Mesendoderm (in vitro differentiated cells): ENCODE measurements at regions not wholly inside any gene's neighbourhood (a gene's known extent, or its start where the extent isn't known, plus 50 kb on each side); places are given as distances from the start of the nearest gene placed in this dataset.

Source experiments
- DNase-seq: peaks from one replicate; pipeline ENCODE4 v3.0.0; 2013
- H2AK5ac ChIP-seq: 2 replicates; pipeline ENCODE4 v1.6.1; 2013; ENCODE audit warnings: low read length, inconsistent platforms
- H2BK120ac ChIP-seq: 2 replicates; pipeline ENCODE4 v1.6.1; 2013; ENCODE audit warnings: low read depth, mild to moderate bottlenecking, low read length, moderate library complexity, mixed read lengths
- H2BK15ac ChIP-seq: replicated peaks from 2 replicates; pipeline ENCODE4 v1.6.1; 2013; ENCODE audit warnings: low read depth, mild to moderate bottlenecking, moderate library complexity
- H2BK5ac ChIP-seq: 2 replicates; pipeline ENCODE4 v1.6.1; 2013; ENCODE audit warnings: low read length, inconsistent platforms
- H3K18ac ChIP-seq: 2 replicates; pipeline ENCODE4 v1.6.1; 2013; ENCODE audit warnings: mild to moderate bottlenecking, low read length, mixed read lengths
- H3K23ac ChIP-seq: one replicate; pipeline ENCODE4 v1.6.1; 2013; ENCODE audit warnings: low read length
- H3K27ac ChIP-seq: 2 replicates; pipeline ENCODE4 v1.5.1; 2013; ENCODE audit warnings: low read depth, mild to moderate bottlenecking, inconsistent platforms, low read length, moderate library complexity
- H3K27me3 ChIP-seq: 2 replicates; pipeline ENCODE4 v1.6.1; 2013; ENCODE audit warnings: low read length, control low read depth, mild to moderate bottlenecking, inconsistent platforms; ENCODE audit not compliant: insufficient read depth, poor library complexity
- H3K36me3 ChIP-seq: 2 replicates; pipeline ENCODE4 v1.6.1; 2013; ENCODE audit warnings: low read length, inconsistent platforms; ENCODE audit not compliant: control insufficient read depth, insufficient read depth
- H3K4ac ChIP-seq: one replicate; pipeline ENCODE4 v1.6.1; 2013; ENCODE audit warnings: low read depth, mild to moderate bottlenecking, low read length, moderate library complexity
- H3K4me1 ChIP-seq: 2 replicates; pipeline ENCODE4 v1.6.1; 2013; ENCODE audit warnings: low read depth, low read length, inconsistent platforms; ENCODE audit not compliant: control insufficient read depth
- H3K4me2 ChIP-seq: 2 replicates; pipeline ENCODE4 v1.6.1; 2013; ENCODE audit warnings: low read length
- H3K4me3 ChIP-seq: 2 replicates; pipeline ENCODE4 v1.5.1; 2013; ENCODE audit warnings: mild to moderate bottlenecking, low read length
- H3K56ac ChIP-seq: one replicate; pipeline ENCODE4 v1.6.1; 2013; ENCODE audit warnings: low read length
- H3K79me1 ChIP-seq: 2 replicates; pipeline ENCODE4 v1.6.1; 2013; ENCODE audit warnings: low read length, inconsistent platforms
- H3K79me2 ChIP-seq: 2 replicates; pipeline ENCODE4 v1.6.1; 2013; ENCODE audit warnings: mild to moderate bottlenecking, low read length; ENCODE audit not compliant: control insufficient read depth, insufficient read depth
- H3K9ac ChIP-seq: 2 replicates; pipeline ENCODE4 v1.6.1; 2013; ENCODE audit warnings: low read length, inconsistent platforms
- H4K5ac ChIP-seq: one replicate; pipeline ENCODE4 v1.6.1; 2013; ENCODE audit warnings: low read length
- H4K8ac ChIP-seq: one replicate; pipeline ENCODE4 v1.6.1; 2013; ENCODE audit warnings: low read depth, mild to moderate bottlenecking, control low read depth, low read length, moderate library complexity
- WGBS: extraction: QIAGEN DNeasy Blood & Tissue Kit; methylation state at CpG from one replicate; pipeline ENCODE4 v1.1.7; 2013; ENCODE audit warnings: low lambda C conversion rate, missing lambda C conversion rate; ENCODE audit not compliant: insufficient coverage; ENCODE audit errors: extremely low coverage; 5-methylcytosine and 5-hydroxymethylcytosine counted together

GRCh38 chr15:66621491-66622467 lies 56.0 kb upstream of the LCTL start:
- Histone ChIP-seq H3K27me3 (no peaks in the 10 kb centered on the region), H3K79me2 (no peaks in the 10 kb centered on the region), H2BK5ac (peak overlapping the region; percentile 99), H3K23ac (peak overlapping the region; percentile 83), H3K79me1 (no peaks in the 10 kb centered on the region), H3K36me3 (no peaks in the 10 kb centered on the region), H2BK15ac (no peak overlapping the region), H2BK120ac (peak overlapping the region; percentile 90), H3K4me1 (peaks cover 14% of the 10 kb centered on the region), H3K4me3 (no peak overlapping the region), H2AK5ac (peak overlapping the region; percentile 88), H3K56ac (peak overlapping the region; percentile 96), H3K4me2 (peak overlapping the region; percentile 27), H3K4ac (peak overlapping the region; percentile 99), H4K5ac (peak overlapping the region; percentile 73), H4K8ac (peak overlapping the region; percentile 82), H3K27ac (peak overlapping the region; percentile 90), H3K9ac (peak overlapping the region; percentile 86), H3K18ac (peak overlapping the region; percentile 92)
- WGBS: no CpG with 5 or more reads among the region's 75 CpGs
- DNase-seq: peak; percentile 95

- peak; percentile 78 for DNase-seq
These were observed 56.8 kb upstream of the LCTL start for GRCh38 chr15:66622591-66623022.

DNA sequence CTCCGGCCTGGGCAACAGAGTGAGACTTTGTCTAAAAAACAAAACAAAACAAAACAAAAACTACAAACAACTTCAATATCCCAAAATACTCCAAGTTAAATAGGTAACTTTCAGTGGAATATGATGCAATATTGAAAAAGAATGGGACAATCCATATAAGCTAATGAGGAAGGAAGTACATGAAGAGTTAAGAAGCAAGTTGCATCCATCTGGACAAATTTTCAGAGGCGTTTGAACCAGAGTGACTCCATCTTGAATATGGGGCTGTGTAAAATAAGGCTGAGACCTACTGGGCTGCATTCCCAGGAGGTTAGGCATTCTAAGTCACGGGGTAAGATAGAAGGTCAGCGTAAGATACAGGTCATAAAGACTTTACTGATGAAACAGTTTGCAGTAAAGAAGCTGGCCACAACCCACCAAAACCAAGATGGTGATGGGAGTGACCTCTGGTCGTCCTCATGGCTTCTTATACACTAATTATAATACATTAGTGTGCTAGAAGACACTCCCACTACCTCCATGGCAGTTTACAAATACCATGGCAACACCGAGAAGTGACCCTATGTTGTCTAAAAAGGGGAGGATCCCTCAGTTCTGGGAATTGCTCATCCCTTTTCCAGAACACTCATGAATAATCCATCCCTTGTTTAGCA lies 58.1 kb upstream of the LCTL start:
- H3K18ac ChIP-seq: peak overlapping the region; percentile 19
- DNase-seq: no peak
- H4K8ac ChIP-seq: no peak overlapping the region
- H3K4ac ChIP-seq: peak overlapping the region; percentile 57
- no peak overlapping the region for H3K27ac ChIP-seq
- peak overlapping the region; percentile 40 for H2BK120ac ChIP-seq
- H2AK5ac ChIP-seq: no peak overlapping the region
- H3K27me3 ChIP-seq: no peaks in the 10 kb centered on the region
- no peaks in the 10 kb centered on the region for H3K36me3 ChIP-seq
- no peak overlapping the region for H3K56ac ChIP-seq
- H3K9ac ChIP-seq: no peak overlapping the region
- no peak overlapping the region for H3K4me3 ChIP-seq
- H2BK15ac ChIP-seq: peak overlapping the region; percentile 37
- H4K5ac ChIP-seq: no peak overlapping the region
- H3K79me2 ChIP-seq: no peaks in the 10 kb centered on the region
- WGBS: no CpG with 5 or more reads among the region's 6 CpGs
- H3K4me2 ChIP-seq: no peak overlapping the region
- H2BK5ac ChIP-seq: no peak overlapping the region
- H3K23ac ChIP-seq: no peak overlapping the region
- no peaks in the 10 kb centered on the region for H3K79me1 ChIP-seq
- peaks cover 14% of the 10 kb centered on the region for H3K4me1 ChIP-seq

More at GRCh38 chr15:66622591-66623022, 56.8 kb upstream of the LCTL start:
- H3K23ac ChIP-seq: no peak overlapping the region
- H3K56ac ChIP-seq: peak overlapping the region; percentile 75
- no CpG with 5 or more reads among the region's 5 CpGs for WGBS
- H3K27me3 ChIP-seq: no peaks in the 10 kb centered on the region
- H3K27ac ChIP-seq: peak overlapping the region; percentile 79
- H3K4me3 ChIP-seq: no peak overlapping the region
- H3K4me2 ChIP-seq: no peak overlapping the region
- H3K79me1 ChIP-seq: no peaks in the 10 kb centered on the region
- no peak overlapping the region for H2AK5ac ChIP-seq
- peak overlapping the region; percentile 97 for H3K4ac ChIP-seq
- peak overlapping the region; percentile 71 for H3K18ac ChIP-seq
- H3K4me1 ChIP-seq: peaks cover 13% of the 10 kb centered on the region
- no peaks in the 10 kb centered on the region for H3K36me3 ChIP-seq
- no peak overlapping the region for H4K5ac ChIP-seq
- H2BK15ac ChIP-seq: peak overlapping the region; percentile 61
- H3K9ac ChIP-seq: peak overlapping the region; percentile 36
- peak overlapping the region; percentile 82 for H4K8ac ChIP-seq
- peak overlapping the region; percentile 90 for H2BK120ac ChIP-seq
- H2BK5ac ChIP-seq: peak overlapping the region; percentile 81
- no peaks in the 10 kb centered on the region for H3K79me2 ChIP-seq

DNA sequence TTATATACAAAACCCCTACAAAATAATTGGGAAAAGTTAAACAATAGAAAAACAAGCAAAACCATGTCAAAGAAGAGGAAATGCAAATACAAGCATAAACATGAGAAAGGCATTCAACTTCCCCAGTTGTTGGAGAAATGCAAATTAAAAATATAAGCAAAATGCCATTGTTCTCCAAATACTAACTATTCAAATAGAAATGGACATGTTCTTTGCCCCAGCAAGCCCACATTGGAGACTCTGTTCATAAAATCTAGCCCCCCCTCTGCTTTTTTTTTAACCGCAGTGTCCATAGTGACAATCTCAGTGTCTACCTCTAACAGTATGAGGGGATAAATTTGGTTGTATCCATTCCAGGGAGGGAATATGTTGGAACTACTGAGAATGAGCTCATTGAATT lies 59.7 kb upstream of the LCTL start:
- no peak overlapping the region for H3K23ac ChIP-seq
- no peak overlapping the region for H2BK5ac ChIP-seq
- H3K4ac ChIP-seq: no peak overlapping the region
- H3K4me3 ChIP-seq: no peak overlapping the region
- H3K9ac ChIP-seq: no peak overlapping the region
- H3K27me3 ChIP-seq: no peaks in the 10 kb centered on the region
- H2AK5ac ChIP-seq: no peak overlapping the region
- H3K56ac ChIP-seq: no peak overlapping the region
- H3K79me2 ChIP-seq: no peaks in the 10 kb centered on the region
- no peaks in the 10 kb centered on the region for H3K36me3 ChIP-seq
- no peak overlapping the region for H4K8ac ChIP-seq
- peaks cover 19% of the 10 kb centered on the region for H3K4me1 ChIP-seq
- WGBS: no CpG with 5 or more reads among the region's 1 CpG
- DNase-seq: no peak
- H3K4me2 ChIP-seq: no peak overlapping the region
- H2BK15ac ChIP-seq: no peak overlapping the region
- H3K79me1 ChIP-seq: no peaks in the 10 kb centered on the region
- H2BK120ac ChIP-seq: no peak overlapping the region
- H3K18ac ChIP-seq: no peak overlapping the region
- no peak overlapping the region for H3K27ac ChIP-seq
- H4K5ac ChIP-seq: no peak overlapping the region

GRCh38 chr15:66625974-66626373 lies 60.2 kb upstream of the LCTL start:
- no peak overlapping the region for H3K9ac ChIP-seq
- H3K4ac ChIP-seq: no peak overlapping the region
- peak overlapping the region; percentile 39 for H3K18ac ChIP-seq
- H2BK15ac ChIP-seq: peak overlapping the region; percentile 15
- H3K23ac ChIP-seq: no peak overlapping the region
- H3K4me3 ChIP-seq: no peak overlapping the region
- no peak overlapping the region for H3K4me2 ChIP-seq
- no peak overlapping the region for H4K5ac ChIP-seq
- no peak overlapping the region for H4K8ac ChIP-seq
- no peak overlapping the region for H3K27ac ChIP-seq
- H3K79me1 ChIP-seq: no peaks in the 10 kb centered on the region
- H3K27me3 ChIP-seq: no peaks in the 10 kb centered on the region
- H2AK5ac ChIP-seq: peak overlapping the region; percentile 11
- H2BK120ac ChIP-seq: no peak overlapping the region
- H3K4me1 ChIP-seq: peaks cover 18% of the 10 kb centered on the region
- DNase-seq: no peak
- no peaks in the 10 kb centered on the region for H3K36me3 ChIP-seq
- no CpG with 5 or more reads among the region's 4 CpGs for WGBS
- H3K79me2 ChIP-seq: no peaks in the 10 kb centered on the region
- peak overlapping the region; percentile 17 for H2BK5ac ChIP-seq
- no peak overlapping the region for H3K56ac ChIP-seq
